ENCODE measurements at regions not wholly inside any gene's neighbourhood (a gene's known extent, or its start where the extent isn't known, plus 50 kb on each side); places are given as distances from the start of the nearest gene placed in this dataset.
A peak's percentile ranks its signal among the peaks of the same experiment; 100 is the strongest.

- no peak for DNase-seq (ENCODE audit: low read depth)
These were observed 136.7 kb upstream of the CWC22 start for GRCh38 chr2:180143633-180144337.

GRCh38 chr2:180141600-180141999, 134.5 kb upstream of the CWC22 start:
- DNase-seq (ENCODE audit: low read depth), result no peak

- no peak for DNase-seq (ENCODE audit: low read depth)
These were observed 126.6 kb upstream of the CWC22 start for GRCh38 chr2:180133736-180134135.

- no peak for DNase-seq (ENCODE audit: low read depth)
These were observed 123.3 kb upstream of the CWC22 start for GRCh38 chr2:180130403-180130802.

GRCh38 chr2:180128861-180129260, 121.8 kb upstream of the CWC22 start:
- no peak for DNase-seq (ENCODE audit: low read depth)

GRCh38 chr2:180125245-180125962, 118.3 kb upstream of the CWC22 start:
- no peak for DNase-seq (ENCODE audit: low read depth)

GRCh38 chr2:180124273-180125139, 117.4 kb upstream of the CWC22 start:
- DNase-seq (ENCODE audit: low read depth), result peak; percentile 4

GRCh38 chr2:180122874-180123273, 115.8 kb upstream of the CWC22 start:
- DNase-seq (ENCODE audit: low read depth), result no peak

- no peak for DNase-seq (ENCODE audit: low read depth)
These were observed 108.6 kb upstream of the CWC22 start for GRCh38 chr2:180115675-180116074.

- DNase-seq (ENCODE audit: low read depth), result no peak
These were observed 108.2 kb upstream of the CWC22 start for GRCh38 chr2:180115269-180115668.

- no peak for DNase-seq (ENCODE audit: low read depth)
These were observed 104.8 kb upstream of the CWC22 start for GRCh38 chr2:180111901-180112300.

GRCh38 chr2:180110469-180110868, 103.4 kb upstream of the CWC22 start:
- DNase-seq (ENCODE audit: low read depth), result no peak

GRCh38 chr2:180101846-180102245, 94.7 kb upstream of the CWC22 start:
- no peak for DNase-seq (ENCODE audit: low read depth)

- no peak for DNase-seq (ENCODE audit: low read depth)
These were observed 92.2 kb upstream of the CWC22 start for GRCh38 chr2:180099308-180099707.

GRCh38 chr2:180085144-180085543, 78.0 kb upstream of the CWC22 start:
- DNase-seq (ENCODE audit: low read depth), result no peak

GRCh38 chr2:180077295-180077906, 70.3 kb upstream of the CWC22 start:
- no peak for DNase-seq (ENCODE audit: low read depth)

- DNase-seq (ENCODE audit: low read depth), result no peak
These were observed 68.8 kb upstream of the CWC22 start for GRCh38 chr2:180075870-180076269.

- DNase-seq (ENCODE audit: low read depth), result no peak
These were observed 64.7 kb upstream of the CWC22 start for GRCh38 chr2:180071797-180072196.

- no peak for DNase-seq (ENCODE audit: low read depth)
These were observed 56.5 kb upstream of the CWC22 start for GRCh38 chr2:180063494-180064092.

GRCh38 chr2:180062178-180062577, 55.1 kb upstream of the CWC22 start:
- no peak for DNase-seq (ENCODE audit: low read depth)

- no peak for DNase-seq (ENCODE audit: low read depth)
These were observed 54.4 kb upstream of the CWC22 start for GRCh38 chr2:180061546-180061945.

- DNase-seq (ENCODE audit: low read depth), result no peak
These were observed 54.0 kb upstream of the CWC22 start for GRCh38 chr2:180061085-180061484.

All from CMK (cell line).